SK-N-SH treated with all-trans-retinoic acid at 6 μM for 48 hours (cell line): ENCODE measurements at regions not wholly inside any gene's neighbourhood (a gene's known extent, or its start where the extent isn't known, plus 50 kb on each side); places are given as distances from the start of the nearest gene placed in this dataset.

Experiments
- ZC3H10 ChIP-seq: fragments of 250-450 bp; sonication (Bioruptor Pico); IDR thresholded peaks from 2 replicates; pipeline ENCODE4 v1.5.1; 2021; ENCODE audit warnings: mild to moderate bottlenecking, moderate library complexity
- ZFP3 ChIP-seq: fragments of 250-450 bp; sonication (Bioruptor Pico); IDR thresholded peaks from 2 replicates; pipeline ENCODE4 v1.5.0; 2020; ENCODE audit warnings: mild to moderate bottlenecking, moderate library complexity

- TF ChIP-seq ZC3H10 (CRISPR knock-in tag) = no peak
- no peak for TF ChIP-seq ZFP3 (CRISPR knock-in tag)
Measured at GRCh38 chr3:74534611-74535010, 79.8 kb downstream of the CNTN3 start.
